SIG-M5 (cell line): ENCODE measurements at regions not wholly inside any gene's neighbourhood (a gene's known extent, or its start where the extent isn't known, plus 50 kb on each side); places are given as distances from the start of the nearest gene placed in this dataset.
A peak's percentile ranks its signal among the peaks of the same experiment; 100 is the strongest.

Experiments
- DNase-seq: peaks from one replicate; lab custom pipeline; 2025; lab: John Stamatoyannopoulos, UW

DNA sequence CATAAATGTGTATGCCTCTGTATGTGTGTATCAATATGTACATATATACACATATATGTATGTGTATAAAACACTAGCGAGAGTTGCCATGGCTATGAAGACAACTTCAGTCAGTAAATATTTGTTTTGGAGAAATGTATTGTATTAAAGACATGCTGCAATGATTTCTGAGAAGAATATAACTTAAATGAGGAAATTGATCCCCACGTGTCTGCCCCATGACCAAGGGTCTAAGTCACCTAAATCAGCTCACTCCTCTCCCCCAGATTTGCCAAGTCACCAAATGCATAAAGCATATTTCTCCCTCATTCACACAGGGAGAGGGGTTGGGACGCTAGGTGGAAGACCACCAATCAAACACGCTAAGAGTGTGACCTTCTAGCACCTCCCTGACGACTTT, 58.3 kb upstream of the LYST start:
- no peak for DNase-seq

DNA sequence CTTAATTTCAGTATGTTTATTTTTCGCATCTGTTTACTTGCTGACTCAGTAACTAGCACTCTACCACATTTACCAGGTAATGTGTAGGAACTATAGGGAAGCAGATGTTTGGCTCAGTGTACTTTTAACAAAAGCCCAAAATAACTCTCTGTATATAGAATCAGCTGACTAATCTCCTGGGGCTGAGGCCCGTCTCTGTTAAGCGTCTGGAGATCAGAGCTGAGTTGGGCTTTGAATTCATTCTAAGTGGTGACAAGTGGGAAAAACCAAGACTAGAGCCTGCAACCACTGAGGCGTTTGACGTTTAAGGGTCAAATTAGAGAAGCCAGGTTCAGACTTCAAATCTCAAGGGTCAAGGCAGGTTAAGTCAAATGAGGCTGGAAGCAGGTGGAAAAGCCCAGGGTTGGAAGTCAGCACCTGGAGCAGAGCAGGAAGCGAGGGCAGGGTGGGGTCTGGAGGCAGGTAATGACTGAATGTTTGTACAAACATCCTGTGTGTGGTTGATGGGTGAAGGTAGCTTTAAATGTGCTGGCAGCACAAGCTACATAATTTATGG, 56.8 kb upstream of the LYST start:
- DNase-seq: no peak

DNA sequence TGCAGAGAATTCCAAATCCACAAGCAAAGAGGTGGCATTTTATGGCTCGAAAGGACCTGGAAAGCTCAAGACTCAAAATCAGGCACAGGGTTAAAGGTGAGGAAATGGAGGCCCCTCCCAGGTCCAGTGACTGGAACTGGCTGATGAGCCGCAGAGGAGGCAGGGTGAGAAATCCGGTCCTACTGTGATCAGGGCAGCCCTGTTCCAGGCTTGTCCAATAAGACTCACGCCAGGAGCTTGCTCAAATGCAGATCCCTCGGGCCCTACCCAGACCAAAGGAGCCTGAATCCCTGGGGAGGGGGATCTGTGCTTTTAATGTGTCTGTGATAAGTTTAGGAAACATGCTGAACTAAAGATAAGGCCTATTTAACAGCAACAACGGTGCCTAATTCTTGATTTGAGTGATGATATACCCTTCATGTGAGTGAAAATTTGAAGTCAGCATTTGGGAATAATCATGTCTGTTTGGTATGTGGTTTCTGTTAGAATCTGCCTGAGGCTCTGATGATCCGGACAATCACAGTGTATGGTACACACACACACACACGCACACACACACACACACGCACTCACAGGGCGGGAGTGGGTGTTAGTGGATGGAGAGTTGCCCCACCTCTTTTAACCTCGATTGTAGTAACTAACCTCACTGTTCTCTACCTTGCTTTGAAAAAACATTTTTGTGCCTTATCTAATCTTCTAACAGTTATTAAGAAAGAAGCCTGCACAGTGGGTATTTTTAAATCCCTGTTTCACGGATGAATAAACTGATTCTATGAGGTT, 54.1 kb upstream of the LYST start:
- DNase-seq: no peak

DNA sequence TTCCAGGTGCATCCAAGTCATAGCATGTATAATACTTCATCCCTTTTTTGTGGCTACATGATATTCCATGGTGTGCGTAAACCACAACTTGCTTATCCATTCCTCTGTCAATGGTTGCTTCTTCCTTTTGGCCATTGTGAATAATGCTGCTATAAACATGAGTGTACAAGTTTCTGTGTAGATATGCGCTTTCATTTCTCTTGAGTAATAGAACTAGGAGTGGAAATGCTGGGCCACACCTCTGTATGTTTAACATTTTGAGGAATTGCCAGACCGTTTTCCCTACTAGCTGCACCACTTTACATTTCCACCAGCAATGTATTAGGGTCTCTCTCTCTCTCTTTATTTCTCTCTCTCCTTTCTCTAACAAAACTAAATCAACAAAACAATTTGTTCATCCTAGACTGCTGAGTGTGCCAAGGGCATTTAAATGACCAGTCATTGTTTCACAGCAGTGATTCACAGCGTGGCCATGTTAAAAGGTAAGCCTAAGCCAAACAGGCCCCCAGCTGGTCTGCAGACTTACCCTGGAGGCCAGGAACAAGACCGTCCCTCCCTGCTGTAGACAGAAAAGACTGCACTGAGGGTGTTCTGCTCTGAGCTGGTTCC, 53.2 kb upstream of the LYST start:
- no peak for DNase-seq

DNA sequence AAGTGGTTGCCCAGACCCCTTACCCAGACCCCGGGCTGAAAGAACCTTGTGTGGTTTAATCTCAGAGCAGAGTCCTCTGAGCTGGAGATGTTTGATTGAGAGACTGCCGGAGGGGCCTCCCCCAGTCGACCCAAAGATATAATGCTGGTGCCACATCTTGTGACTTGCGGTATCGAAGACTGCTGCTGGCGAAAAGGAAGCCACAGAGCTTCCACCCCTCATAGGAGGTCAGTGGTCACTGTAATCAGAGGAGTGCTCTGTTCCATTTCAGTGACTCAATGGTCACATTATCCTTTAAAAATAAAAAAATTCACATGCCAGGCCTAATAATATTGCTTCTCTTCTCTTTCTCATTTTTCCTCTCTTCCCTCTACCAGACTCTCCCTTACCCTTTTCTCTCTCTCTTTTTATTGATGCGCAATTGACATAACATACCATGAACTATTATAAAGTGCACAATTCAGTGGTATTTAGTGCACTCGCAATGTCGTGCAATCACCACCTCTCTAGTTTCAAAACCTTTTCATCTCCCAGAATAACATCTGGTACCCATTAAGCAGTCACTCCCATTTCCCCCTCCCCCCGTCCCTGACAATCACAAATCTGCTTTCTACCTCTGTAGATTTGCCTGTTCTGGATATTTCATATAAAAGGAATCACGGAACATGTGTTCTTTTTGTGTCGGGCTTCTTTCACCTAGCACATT, 52.6 kb upstream of the LYST start:
- no peak for DNase-seq

DNA sequence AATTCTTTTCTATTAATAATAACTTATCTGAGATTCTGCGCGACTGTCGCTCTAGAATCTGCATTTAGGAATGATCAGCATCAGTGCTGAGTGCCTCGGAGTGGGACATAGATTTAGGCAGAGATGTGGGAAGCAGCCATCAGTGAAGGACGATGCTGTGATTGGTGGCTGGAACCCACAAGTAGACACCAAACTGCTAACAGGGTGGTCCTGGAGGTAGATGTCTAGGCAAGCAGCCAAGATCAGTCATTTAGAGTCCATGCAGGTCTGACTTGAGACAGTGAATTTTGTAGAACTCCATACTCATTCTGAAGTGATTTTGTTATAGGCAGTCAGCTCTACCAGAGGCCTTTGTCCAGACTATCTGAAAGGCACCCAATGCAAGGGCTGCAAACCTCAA, 51.8 kb upstream of the LYST start:
- no peak for DNase-seq

DNA sequence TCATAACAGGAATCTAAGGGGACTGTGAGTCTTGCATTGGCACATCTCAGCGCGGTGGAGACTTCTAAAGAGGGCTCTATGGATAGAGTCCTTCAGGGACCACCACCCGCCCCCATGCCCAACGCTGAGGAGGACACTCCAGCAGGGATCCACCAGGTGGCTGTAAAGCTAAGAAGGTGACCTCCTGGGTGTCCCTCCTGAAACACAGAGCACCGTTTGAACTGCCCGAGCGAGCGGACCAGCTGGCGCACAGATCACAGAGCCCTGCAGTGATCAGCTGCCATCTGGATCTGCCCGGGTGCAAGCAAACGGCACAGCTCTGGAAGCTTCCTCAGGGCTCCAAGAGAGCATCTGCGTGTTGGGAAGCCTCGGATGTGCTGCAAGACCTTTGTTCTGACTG, 51.3 kb upstream of the LYST start:
- DNase-seq: no peak

DNA sequence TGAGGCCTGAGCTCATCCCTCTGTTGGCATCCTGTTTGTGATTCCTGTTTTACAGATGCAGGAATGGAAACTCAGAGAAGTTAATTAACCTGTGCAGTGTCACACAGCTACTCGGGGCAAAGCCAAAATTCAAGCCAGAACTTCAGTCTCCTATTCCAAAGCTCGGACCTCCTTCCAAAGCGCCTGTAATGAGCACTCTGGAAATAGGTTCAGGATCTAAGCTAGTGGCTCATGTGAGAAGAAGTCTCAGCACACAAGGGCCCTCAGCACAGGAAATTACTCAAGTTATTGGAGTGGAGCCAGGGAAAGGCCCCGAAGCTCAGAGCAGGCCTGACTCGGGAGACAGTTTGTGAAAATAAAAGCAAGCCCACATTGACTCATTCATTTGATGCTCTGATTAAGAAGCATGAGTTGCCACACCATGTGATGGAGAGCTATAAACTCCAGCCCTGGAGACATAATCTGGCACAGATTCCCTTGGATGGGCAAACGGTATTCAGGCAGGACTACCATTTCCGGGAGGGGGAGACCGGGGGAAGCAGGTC, 50.6 kb upstream of the LYST start:
- DNase-seq: peak; percentile 88
